ENCODE measurements at regions not wholly inside any gene's neighbourhood (a gene's known extent, or its start where the extent isn't known, plus 50 kb on each side); places are given as distances from the start of the nearest gene placed in this dataset.

- no peak for TF ChIP-seq USF1 (IDR thresholded peaks at IDR 0.05)
- no peak for TF ChIP-seq TCF12 (IDR thresholded peaks at IDR 0.05; ENCODE audit: low read depth)
- TF ChIP-seq CREB1 (IDR thresholded peaks at IDR 0.05; ENCODE audit: low read depth) = no peak
- TF ChIP-seq TEAD4 (IDR thresholded peaks at IDR 0.05) = no peak
- no peak for TF ChIP-seq TAF1 (IDR thresholded peaks at IDR 0.05; ENCODE audit: low read depth)
- no peak for TF ChIP-seq YY1 (IDR thresholded peaks at IDR 0.05; ENCODE audit: low read depth)
- TF ChIP-seq EGR1 (IDR thresholded peaks at IDR 0.05) = no peak
- no peak for TF ChIP-seq FOXM1 (IDR thresholded peaks at IDR 0.05; ENCODE audit: borderline replicate concordance, low read depth)
- no peak for TF ChIP-seq ZBTB7A (IDR thresholded peaks at IDR 0.05; ENCODE audit: low read depth)
- TF ChIP-seq RAD21 (IDR thresholded peaks at IDR 0.05; ENCODE audit: low read depth) = no peak
- no peak for TF ChIP-seq NFIC (IDR thresholded peaks at IDR 0.05)
- TF ChIP-seq REST (IDR thresholded peaks at IDR 0.05; ENCODE audit: low read depth) = no peak
Measured at GRCh38 chr1:82042306-82043060, 241.7 kb downstream of the ADGRL2 start.

Measured in Ishikawa (cell line).